Retina (tissue), 1 donor: ENCODE measurements at regions not wholly inside any gene's neighbourhood (a gene's known extent, or its start where the extent isn't known, plus 50 kb on each side); places are given as distances from the start of the nearest gene placed in this dataset.
A peak's percentile ranks its signal among the peaks of the same experiment; 100 is the strongest.

Experiments
- DNase-seq: peaks from one replicate; pipeline ENCODE4 v3.0.0-alpha.2; 2016

GRCh38 chr2:43105586-43106558 is 120.5 kb downstream of the ZFP36L2 start:
- DNase-seq = no peak

- DNase-seq = no peak
These were observed 121.6 kb downstream of the ZFP36L2 start for GRCh38 chr2:43104763-43105162.

GRCh38 chr2:43104106-43104505 is 122.3 kb downstream of the ZFP36L2 start:
- no peak for DNase-seq

- no peak for DNase-seq
These were observed 123.4 kb downstream of the ZFP36L2 start for GRCh38 chr2:43103093-43103404.

- no peak for DNase-seq
These were observed 123.9 kb downstream of the ZFP36L2 start for GRCh38 chr2:43102366-43103092.

GRCh38 chr2:43101751-43102150 is 124.7 kb downstream of the ZFP36L2 start:
- DNase-seq = no peak

GRCh38 chr2:43100883-43101662 is 125.3 kb downstream of the ZFP36L2 start:
- DNase-seq = peak; percentile 95

- DNase-seq = no peak
These were observed 126.0 kb downstream of the ZFP36L2 start for GRCh38 chr2:43100362-43100882.

GRCh38 chr2:43099797-43100196 is 126.6 kb downstream of the ZFP36L2 start:
- DNase-seq = no peak

- no peak for DNase-seq
These were observed 127.9 kb downstream of the ZFP36L2 start for GRCh38 chr2:43098539-43098938.

GRCh38 chr2:43097644-43098408 is 128.6 kb downstream of the ZFP36L2 start:
- no peak for DNase-seq

- no peak for DNase-seq
These were observed 130.7 kb downstream of the ZFP36L2 start for GRCh38 chr2:43095533-43096295.

- DNase-seq = no peak
These were observed 133.8 kb downstream of the ZFP36L2 start for GRCh38 chr2:43092520-43093179.

- no peak for DNase-seq
These were observed 136.1 kb downstream of the ZFP36L2 start for GRCh38 chr2:43090317-43090716.

- no peak for DNase-seq
These were observed 138.0 kb downstream of the ZFP36L2 start for GRCh38 chr2:43088143-43089073.

GRCh38 chr2:43087413-43087812 is 139.0 kb downstream of the ZFP36L2 start:
- no peak for DNase-seq

- DNase-seq = no peak
These were observed 139.8 kb downstream of the ZFP36L2 start for GRCh38 chr2:43086451-43087221.

GRCh38 chr2:43085929-43086328 is 140.5 kb downstream of the ZFP36L2 start:
- no peak for DNase-seq

- no peak for DNase-seq
These were observed 140.9 kb downstream of the ZFP36L2 start for GRCh38 chr2:43085505-43085904.
